ENCODE measurements at regions not wholly inside any gene's neighbourhood (a gene's known extent, or its start where the extent isn't known, plus 50 kb on each side); places are given as distances from the start of the nearest gene placed in this dataset.

DNA sequence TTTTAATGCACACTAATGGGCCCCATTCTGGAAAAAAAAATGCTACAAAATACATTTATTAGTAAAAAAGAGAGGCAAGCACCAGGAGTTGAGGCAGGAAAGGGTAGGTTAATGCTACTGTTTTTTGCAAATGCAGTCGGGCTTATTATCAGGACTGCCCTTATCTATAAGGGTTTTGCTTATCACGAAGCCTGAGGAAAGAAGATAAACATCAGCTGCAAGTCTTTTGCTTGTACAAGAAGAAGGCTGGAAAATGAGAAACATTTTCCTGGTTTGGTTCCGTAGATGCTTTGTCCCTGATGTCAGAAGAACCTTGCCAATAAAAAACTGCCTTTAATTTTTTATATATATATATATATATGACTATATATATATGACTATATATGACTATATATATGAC lies 189.3 kb upstream of the VGLL2 start:
- TF ChIP-seq, protein P1, sequence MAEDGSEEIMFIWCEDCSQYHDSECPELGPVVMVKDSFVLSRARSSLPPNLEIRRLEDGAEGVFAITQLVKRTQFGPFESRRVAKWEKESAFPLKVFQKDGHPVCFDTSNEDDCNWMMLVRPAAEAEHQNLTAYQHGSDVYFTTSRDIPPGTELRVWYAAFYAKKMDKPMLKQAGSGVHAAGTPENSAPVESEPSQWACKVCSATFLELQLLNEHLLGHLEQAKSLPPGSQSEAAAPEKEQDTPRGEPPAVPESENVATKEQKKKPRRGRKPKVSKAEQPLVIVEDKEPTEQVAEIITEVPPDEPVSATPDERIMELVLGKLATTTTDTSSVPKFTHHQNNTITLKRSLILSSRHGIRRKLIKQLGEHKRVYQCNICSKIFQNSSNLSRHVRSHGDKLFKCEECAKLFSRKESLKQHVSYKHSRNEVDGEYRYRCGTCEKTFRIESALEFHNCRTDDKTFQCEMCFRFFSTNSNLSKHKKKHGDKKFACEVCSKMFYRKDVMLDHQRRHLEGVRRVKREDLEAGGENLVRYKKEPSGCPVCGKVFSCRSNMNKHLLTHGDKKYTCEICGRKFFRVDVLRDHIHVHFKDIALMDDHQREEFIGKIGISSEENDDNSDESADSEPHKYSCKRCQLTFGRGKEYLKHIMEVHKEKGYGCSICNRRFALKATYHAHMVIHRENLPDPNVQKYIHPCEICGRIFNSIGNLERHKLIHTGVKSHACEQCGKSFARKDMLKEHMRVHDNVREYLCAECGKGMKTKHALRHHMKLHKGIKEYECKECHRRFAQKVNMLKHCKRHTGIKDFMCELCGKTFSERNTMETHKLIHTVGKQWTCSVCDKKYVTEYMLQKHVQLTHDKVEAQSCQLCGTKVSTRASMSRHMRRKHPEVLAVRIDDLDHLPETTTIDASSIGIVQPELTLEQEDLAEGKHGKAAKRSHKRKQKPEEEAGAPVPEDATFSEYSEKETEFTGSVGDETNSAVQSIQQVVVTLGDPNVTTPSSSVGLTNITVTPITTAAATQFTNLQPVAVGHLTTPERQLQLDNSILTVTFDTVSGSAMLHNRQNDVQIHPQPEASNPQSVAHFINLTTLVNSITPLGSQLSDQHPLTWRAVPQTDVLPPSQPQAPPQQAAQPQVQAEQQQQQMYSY (CRISPR knock-in tag; IDR thresholded peaks at IDR 0.05) = no peak
- TF ChIP-seq SMAD4 (CRISPR knock-in tag; IDR thresholded peaks at IDR 0.05) = no peak
- TF ChIP-seq, protein P2, sequence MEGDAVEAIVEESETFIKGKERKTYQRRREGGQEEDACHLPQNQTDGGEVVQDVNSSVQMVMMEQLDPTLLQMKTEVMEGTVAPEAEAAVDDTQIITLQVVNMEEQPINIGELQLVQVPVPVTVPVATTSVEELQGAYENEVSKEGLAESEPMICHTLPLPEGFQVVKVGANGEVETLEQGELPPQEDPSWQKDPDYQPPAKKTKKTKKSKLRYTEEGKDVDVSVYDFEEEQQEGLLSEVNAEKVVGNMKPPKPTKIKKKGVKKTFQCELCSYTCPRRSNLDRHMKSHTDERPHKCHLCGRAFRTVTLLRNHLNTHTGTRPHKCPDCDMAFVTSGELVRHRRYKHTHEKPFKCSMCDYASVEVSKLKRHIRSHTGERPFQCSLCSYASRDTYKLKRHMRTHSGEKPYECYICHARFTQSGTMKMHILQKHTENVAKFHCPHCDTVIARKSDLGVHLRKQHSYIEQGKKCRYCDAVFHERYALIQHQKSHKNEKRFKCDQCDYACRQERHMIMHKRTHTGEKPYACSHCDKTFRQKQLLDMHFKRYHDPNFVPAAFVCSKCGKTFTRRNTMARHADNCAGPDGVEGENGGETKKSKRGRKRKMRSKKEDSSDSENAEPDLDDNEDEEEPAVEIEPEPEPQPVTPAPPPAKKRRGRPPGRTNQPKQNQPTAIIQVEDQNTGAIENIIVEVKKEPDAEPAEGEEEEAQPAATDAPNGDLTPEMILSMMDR (IDR thresholded peaks at IDR 0.05) = no peak
- TF ChIP-seq, protein P3, sequence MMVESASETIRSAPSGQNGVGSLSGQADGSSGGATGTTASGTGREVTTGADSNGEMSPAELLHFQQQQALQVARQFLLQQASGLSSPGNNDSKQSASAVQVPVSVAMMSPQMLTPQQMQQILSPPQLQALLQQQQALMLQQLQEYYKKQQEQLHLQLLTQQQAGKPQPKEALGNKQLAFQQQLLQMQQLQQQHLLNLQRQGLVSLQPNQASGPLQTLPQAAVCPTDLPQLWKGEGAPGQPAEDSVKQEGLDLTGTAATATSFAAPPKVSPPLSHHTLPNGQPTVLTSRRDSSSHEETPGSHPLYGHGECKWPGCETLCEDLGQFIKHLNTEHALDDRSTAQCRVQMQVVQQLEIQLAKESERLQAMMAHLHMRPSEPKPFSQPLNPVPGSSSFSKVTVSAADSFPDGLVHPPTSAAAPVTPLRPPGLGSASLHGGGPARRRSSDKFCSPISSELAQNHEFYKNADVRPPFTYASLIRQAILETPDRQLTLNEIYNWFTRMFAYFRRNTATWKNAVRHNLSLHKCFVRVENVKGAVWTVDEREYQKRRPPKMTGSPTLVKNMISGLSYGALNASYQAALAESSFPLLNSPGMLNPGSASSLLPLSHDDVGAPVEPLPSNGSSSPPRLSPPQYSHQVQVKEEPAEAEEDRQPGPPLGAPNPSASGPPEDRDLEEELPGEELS (CRISPR knock-in tag; IDR thresholded peaks at IDR 0.05) = no peak
- TF ChIP-seq CBFB (CRISPR knock-in tag; IDR thresholded peaks at IDR 0.05; ENCODE audit: low read depth) = no peak
- TF ChIP-seq JUN (CRISPR knock-in tag; IDR thresholded peaks at IDR 0.05) = no peak
- TF ChIP-seq, protein P4, sequence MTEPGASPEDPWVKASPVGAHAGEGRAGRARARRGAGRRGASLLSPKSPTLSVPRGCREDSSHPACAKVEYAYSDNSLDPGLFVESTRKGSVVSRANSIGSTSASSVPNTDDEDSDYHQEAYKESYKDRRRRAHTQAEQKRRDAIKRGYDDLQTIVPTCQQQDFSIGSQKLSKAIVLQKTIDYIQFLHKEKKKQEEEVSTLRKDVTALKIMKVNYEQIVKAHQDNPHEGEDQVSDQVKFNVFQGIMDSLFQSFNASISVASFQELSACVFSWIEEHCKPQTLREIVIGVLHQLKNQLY (CRISPR knock-in tag; IDR thresholded peaks at IDR 0.05) = no peak
- TF ChIP-seq, protein P5, sequence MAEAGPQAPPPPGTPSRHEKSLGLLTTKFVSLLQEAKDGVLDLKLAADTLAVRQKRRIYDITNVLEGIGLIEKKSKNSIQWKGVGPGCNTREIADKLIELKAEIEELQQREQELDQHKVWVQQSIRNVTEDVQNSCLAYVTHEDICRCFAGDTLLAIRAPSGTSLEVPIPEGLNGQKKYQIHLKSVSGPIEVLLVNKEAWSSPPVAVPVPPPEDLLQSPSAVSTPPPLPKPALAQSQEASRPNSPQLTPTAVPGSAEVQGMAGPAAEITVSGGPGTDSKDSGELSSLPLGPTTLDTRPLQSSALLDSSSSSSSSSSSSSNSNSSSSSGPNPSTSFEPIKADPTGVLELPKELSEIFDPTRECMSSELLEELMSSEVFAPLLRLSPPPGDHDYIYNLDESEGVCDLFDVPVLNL (CRISPR knock-in tag; IDR thresholded peaks at IDR 0.05; ENCODE audit: borderline replicate concordance, low read depth) = no peak
- TF ChIP-seq TCF7 (CRISPR knock-in tag; IDR thresholded peaks at IDR 0.05; ENCODE audit: low read depth) = no peak
- TF ChIP-seq, protein P6, sequence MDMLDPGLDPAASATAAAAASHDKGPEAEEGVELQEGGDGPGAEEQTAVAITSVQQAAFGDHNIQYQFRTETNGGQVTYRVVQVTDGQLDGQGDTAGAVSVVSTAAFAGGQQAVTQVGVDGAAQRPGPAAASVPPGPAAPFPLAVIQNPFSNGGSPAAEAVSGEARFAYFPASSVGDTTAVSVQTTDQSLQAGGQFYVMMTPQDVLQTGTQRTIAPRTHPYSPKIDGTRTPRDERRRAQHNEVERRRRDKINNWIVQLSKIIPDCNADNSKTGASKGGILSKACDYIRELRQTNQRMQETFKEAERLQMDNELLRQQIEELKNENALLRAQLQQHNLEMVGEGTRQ (CRISPR knock-in tag; IDR thresholded peaks at IDR 0.05) = no peak
